ENCODE measurements at regions not wholly inside any gene's neighbourhood (a gene's known extent, or its start where the extent isn't known, plus 50 kb on each side); places are given as distances from the start of the nearest gene placed in this dataset.

DNA sequence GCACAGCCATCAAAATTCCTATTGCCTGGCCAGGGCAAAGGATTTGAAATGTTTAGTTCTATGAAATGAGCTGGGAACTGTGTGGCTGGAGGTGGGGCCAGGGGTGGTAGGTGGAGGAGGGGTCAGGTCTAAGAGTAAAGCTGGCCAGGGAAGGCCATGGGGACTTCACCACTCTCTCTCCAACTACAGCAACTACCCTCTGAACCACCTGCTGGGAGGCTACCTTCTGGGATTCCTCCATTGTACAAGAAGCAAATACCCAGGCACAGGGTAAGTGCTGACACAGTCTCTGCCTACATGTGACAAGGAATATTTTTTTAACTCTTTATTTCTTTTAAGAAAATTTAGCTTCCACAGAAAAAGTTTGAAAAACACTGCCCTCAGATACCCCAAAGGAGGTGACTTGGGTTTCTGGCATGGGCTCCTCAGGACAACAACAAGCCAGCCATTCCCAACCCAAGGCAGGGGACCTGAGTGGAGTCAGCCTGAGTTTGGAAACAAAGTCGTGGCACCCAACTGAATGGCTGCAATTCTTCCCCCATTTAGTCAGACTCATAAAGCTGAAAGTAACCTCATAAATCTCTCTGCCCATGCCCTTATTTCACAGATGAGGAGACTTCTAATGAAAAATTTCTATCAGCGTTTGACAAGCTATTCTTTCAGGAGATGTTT lies 593.8 kb upstream of the DIPK2B start (continued):
- TF ChIP-seq ATOH8 (CRISPR knock-in tag; IDR thresholded peaks at IDR 0.05; ENCODE audit: low read depth) (no peak), KDM5A (IDR thresholded peaks at IDR 0.05) (no peak), TFCP2L1 (CRISPR knock-in tag; IDR thresholded peaks at IDR 0.05) (no peak), BHLHE40 (IDR thresholded peaks at IDR 0.05; ENCODE audit: low read depth, low read length) (no peak), FOXS1 (CRISPR knock-in tag; IDR thresholded peaks at IDR 0.05) (no peak), HDAC2 (IDR thresholded peaks at IDR 0.05) (no peak)

GRCh38 chrX:45788941-45789348 lies 588.3 kb upstream of the DIPK2B start:
- WGBS (ENCODE audit: missing lambda C conversion rate) = 86% methylated on average over 8 of the region's 8 CpGs
- POLR2A ChIA-PET = no interaction called here
- TF ChIP-seq, protein P1, sequence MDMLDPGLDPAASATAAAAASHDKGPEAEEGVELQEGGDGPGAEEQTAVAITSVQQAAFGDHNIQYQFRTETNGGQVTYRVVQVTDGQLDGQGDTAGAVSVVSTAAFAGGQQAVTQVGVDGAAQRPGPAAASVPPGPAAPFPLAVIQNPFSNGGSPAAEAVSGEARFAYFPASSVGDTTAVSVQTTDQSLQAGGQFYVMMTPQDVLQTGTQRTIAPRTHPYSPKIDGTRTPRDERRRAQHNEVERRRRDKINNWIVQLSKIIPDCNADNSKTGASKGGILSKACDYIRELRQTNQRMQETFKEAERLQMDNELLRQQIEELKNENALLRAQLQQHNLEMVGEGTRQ (IDR thresholded peaks at IDR 0.05) = no peak
- TF ChIP-seq HOXB13 (CRISPR knock-in tag; IDR thresholded peaks at IDR 0.05; ENCODE audit: low read depth) (no peak), FOSL2 (IDR thresholded peaks at IDR 0.05) (no peak), FOSL2 (CRISPR knock-in tag; IDR thresholded peaks at IDR 0.05) (no peak), MYC (IDR thresholded peaks at IDR 0.05; ENCODE audit: borderline replicate concordance, low read length) (no peak), ZFP36 (IDR thresholded peaks at IDR 0.05; ENCODE audit: borderline replicate concordance, partially characterized antibody) (no peak), HES2 (IDR thresholded peaks at IDR 0.05) (no peak), KDM5A (IDR thresholded peaks at IDR 0.05) (no peak), BHLHE40 (IDR thresholded peaks at IDR 0.05; ENCODE audit: low read depth, low read length) (no peak), MAFK (IDR thresholded peaks at IDR 0.05; ENCODE audit: partially characterized antibody) (no peak), EHMT2 (IDR thresholded peaks at IDR 0.05; ENCODE audit: low read depth) (no peak), HOXB5 (CRISPR knock-in tag; IDR thresholded peaks at IDR 0.05) (no peak), SREBF2 (IDR thresholded peaks at IDR 0.05) (no peak), HOXA7 (CRISPR knock-in tag; IDR thresholded peaks at IDR 0.05) (no peak)
- TF ChIP-seq, protein P2, sequence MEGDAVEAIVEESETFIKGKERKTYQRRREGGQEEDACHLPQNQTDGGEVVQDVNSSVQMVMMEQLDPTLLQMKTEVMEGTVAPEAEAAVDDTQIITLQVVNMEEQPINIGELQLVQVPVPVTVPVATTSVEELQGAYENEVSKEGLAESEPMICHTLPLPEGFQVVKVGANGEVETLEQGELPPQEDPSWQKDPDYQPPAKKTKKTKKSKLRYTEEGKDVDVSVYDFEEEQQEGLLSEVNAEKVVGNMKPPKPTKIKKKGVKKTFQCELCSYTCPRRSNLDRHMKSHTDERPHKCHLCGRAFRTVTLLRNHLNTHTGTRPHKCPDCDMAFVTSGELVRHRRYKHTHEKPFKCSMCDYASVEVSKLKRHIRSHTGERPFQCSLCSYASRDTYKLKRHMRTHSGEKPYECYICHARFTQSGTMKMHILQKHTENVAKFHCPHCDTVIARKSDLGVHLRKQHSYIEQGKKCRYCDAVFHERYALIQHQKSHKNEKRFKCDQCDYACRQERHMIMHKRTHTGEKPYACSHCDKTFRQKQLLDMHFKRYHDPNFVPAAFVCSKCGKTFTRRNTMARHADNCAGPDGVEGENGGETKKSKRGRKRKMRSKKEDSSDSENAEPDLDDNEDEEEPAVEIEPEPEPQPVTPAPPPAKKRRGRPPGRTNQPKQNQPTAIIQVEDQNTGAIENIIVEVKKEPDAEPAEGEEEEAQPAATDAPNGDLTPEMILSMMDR (IDR thresholded peaks at IDR 0.05) = no peak
- TF ChIP-seq, protein P3, sequence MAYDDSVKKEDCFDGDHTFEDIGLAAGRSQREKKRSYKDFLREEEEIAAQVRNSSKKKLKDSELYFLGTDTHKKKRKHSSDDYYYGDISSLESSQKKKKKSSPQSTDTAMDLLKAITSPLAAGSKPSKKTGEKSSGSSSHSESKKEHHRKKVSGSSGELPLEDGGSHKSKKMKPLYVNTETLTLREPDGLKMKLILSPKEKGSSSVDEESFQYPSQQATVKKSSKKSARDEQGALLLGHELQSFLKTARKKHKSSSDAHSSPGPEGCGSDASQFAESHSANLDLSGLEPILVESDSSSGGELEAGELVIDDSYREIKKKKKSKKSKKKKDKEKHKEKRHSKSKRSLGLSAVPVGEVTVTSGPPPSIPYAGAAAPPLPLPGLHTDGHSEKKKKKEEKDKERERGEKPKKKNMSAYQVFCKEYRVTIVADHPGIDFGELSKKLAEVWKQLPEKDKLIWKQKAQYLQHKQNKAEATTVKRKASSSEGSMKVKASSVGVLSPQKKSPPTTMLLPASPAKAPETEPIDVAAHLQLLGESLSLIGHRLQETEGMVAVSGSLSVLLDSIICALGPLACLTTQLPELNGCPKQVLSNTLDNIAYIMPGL (CRISPR knock-in tag; IDR thresholded peaks at IDR 0.05; ENCODE audit: borderline replicate concordance) = no peak
- TF ChIP-seq, protein P4, sequence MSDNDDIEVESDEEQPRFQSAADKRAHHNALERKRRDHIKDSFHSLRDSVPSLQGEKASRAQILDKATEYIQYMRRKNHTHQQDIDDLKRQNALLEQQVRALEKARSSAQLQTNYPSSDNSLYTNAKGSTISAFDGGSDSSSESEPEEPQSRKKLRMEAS (IDR thresholded peaks at IDR 0.05) = no peak
- Histone ChIP-seq H3K9me3 (peaks cover 8% of the 10 kb centered on the region; the same call in 1 of the 3 replicates), H3K4me3 (no peak overlapping the region), H3K4me2 (no peak overlapping the region), H3K4me1 (peaks cover 38% of the 10 kb centered on the region), H3K27ac (peak overlapping the region in 1 of 2 experiments; percentile 8; a peak in 1 of 6 replicates)
- DNase-seq (ENCODE audit: low read depth in 1 of 2, low spot score in 1 of 2) = no peak
- no peak; a peak in 1 of 6 replicates for ATAC-seq
- no peak for FAIRE-seq
- CTCF ChIA-PET = interaction anchor here (1.4 kb wide), 1 partner anchor 9 kb away, joined by 3 read pairs; no protein-coding TSS in a partner anchor
